Activated CD4-positive, alpha-beta T cell treated with anti-CD3 and anti-CD28 coated beads for 36 hours (primary cell): ENCODE measurements at regions not wholly inside any gene's neighbourhood (a gene's known extent, or its start where the extent isn't known, plus 50 kb on each side); places are given as distances from the start of the nearest gene placed in this dataset.

Experiments
- ATAC-seq: fragments of 200-7000 bp; cut with Tn5 transposase; one replicate; pipeline ENCODE4 v1.10.0; 2021; ENCODE audit warnings: mild to moderate bottlenecking, moderate library complexity
- CTCF ChIA-PET: fragments of 350-600 bp; sonication (Branson Sonifier 250); formaldehyde crosslinking; loops from one replicate; lab custom pipeline; 2021; ENCODE audit warnings: antibody characterized with exemption; lab: Charles Lee
- POLR2A ChIA-PET: fragments of 350-600 bp; sonication (Branson Sonifier 250); formaldehyde crosslinking; loops from one replicate; lab custom pipeline; 2021; ENCODE audit warnings: antibody characterized with exemption, inconsistent platforms; lab: Charles Lee
- DNase-seq: peaks from one replicate; pipeline ENCODE4 v3.0.0-alpha.2; 2020
- H3K27ac Mint-ChIP-seq: one replicate; pipeline ENCODE4 v1.8.0; 2021; ENCODE audit warnings: mixed read lengths
- H3K27me3 Mint-ChIP-seq: one replicate; pipeline ENCODE4 v1.8.0; 2021; ENCODE audit warnings: mixed read lengths
- H3K36me3 Mint-ChIP-seq: one replicate; pipeline ENCODE4 v1.8.0; 2021; ENCODE audit warnings: low read depth, mixed read lengths
- H3K4me1 Mint-ChIP-seq: one replicate; pipeline ENCODE4 v1.8.0; 2021; ENCODE audit warnings: mixed read lengths
- H3K4me3 Mint-ChIP-seq: one replicate; pipeline ENCODE4 v1.8.0; 2021; ENCODE audit warnings: mild to moderate bottlenecking, moderate library complexity, mixed read lengths
- H3K9me3 Mint-ChIP-seq: one replicate; pipeline ENCODE4 v1.8.0; 2021; ENCODE audit warnings: low read depth, mixed read lengths
- intact Hi-C, 2 experiments: fragments of 100-400 bp; cut with DNase I in 1 of 2; cut with micrococcal nuclease in 1 of 2; formaldehyde crosslinking; loops; one replicate each; pipeline versions ENCODE4 v1.14.2 to v1.15.1; 2022 to 2024; cut with DNase I, micrococcal nuclease

GRCh38 chr11:92852946-92853345 lies 116.5 kb upstream of the MTNR1B start:
- H3K4me3 Mint-ChIP-seq: no peak overlapping the region
- ChIA-PET CTCF (no interaction called here), POLR2A (no interaction called here)
- intact Hi-C loops: no loop called here
- H3K9me3 Mint-ChIP-seq: no peaks in the 10 kb centered on the region
- peaks cover 2% of the 10 kb centered on the region for H3K27me3 Mint-ChIP-seq
- no peak overlapping the region for H3K27ac Mint-ChIP-seq
- DNase-seq (no peak), ATAC-seq (no peak)
- H3K4me1 Mint-ChIP-seq: no peaks in the 10 kb centered on the region
- H3K36me3 Mint-ChIP-seq: no peaks in the 10 kb centered on the region

- DNase-seq: no peak
- Mint-ChIP-seq H3K4me3 (no peak overlapping the region), H3K27me3 (peaks cover 2% of the 10 kb centered on the region), H3K36me3 (no peaks in the 10 kb centered on the region), H3K27ac (no peak overlapping the region), H3K4me1 (no peaks in the 10 kb centered on the region), H3K9me3 (no peaks in the 10 kb centered on the region)
- ATAC-seq: no peak
- intact Hi-C loops: no loop called here
- ChIA-PET POLR2A (no interaction called here), CTCF (interaction anchor here (1.1 kb wide), 1 partner anchor 13 kb away, joined by 3 read pairs; no protein-coding TSS in a partner anchor)
Observed at GRCh38 chr11:92854162-92854561, 115.3 kb upstream of the MTNR1B start.

- POLR2A ChIA-PET: no interaction called here
- Mint-ChIP-seq H3K9me3 (no peaks in the 10 kb centered on the region), H3K4me3 (no peak overlapping the region), H3K36me3 (no peaks in the 10 kb centered on the region), H3K27ac (no peak overlapping the region), H3K27me3 (peaks cover 2% of the 10 kb centered on the region), H3K4me1 (no peaks in the 10 kb centered on the region)
- CTCF ChIA-PET: interaction anchor here (1.1 kb wide), 1 partner anchor 12 kb away, joined by 3 read pairs; no protein-coding TSS in a partner anchor
- intact Hi-C loops: no loop called here
- DNase-seq (no peak), ATAC-seq (no peak)
Observed at GRCh38 chr11:92854952-92855351, 114.5 kb upstream of the MTNR1B start.

- no peak overlapping the region for H3K4me3 Mint-ChIP-seq
- no peak for DNase-seq
- no peaks in the 10 kb centered on the region for H3K4me1 Mint-ChIP-seq
- intact Hi-C loops: no loop called here
- CTCF ChIA-PET: no interaction called here
- no peaks in the 10 kb centered on the region for H3K9me3 Mint-ChIP-seq
- H3K27ac Mint-ChIP-seq: no peak overlapping the region
- POLR2A ChIA-PET: no interaction called here
- no peak for ATAC-seq
- H3K36me3 Mint-ChIP-seq: no peaks in the 10 kb centered on the region
- H3K27me3 Mint-ChIP-seq: peaks cover 2% of the 10 kb centered on the region
Observed at GRCh38 chr11:92855607-92856405, 113.6 kb upstream of the MTNR1B start.

GRCh38 chr11:92857407-92857806 lies 112.0 kb upstream of the MTNR1B start:
- Mint-ChIP-seq H3K27me3 (peaks cover 2% of the 10 kb centered on the region), H3K4me3 (no peak overlapping the region), H3K4me1 (no peaks in the 10 kb centered on the region), H3K27ac (no peak overlapping the region), H3K9me3 (no peaks in the 10 kb centered on the region), H3K36me3 (no peaks in the 10 kb centered on the region)
- DNase-seq (no peak), ATAC-seq (no peak)
- ChIA-PET POLR2A (no interaction called here), CTCF (no interaction called here)
- intact Hi-C loops: no loop called here

- Mint-ChIP-seq H3K27ac (no peak overlapping the region), H3K4me3 (no peak overlapping the region), H3K4me1 (no peaks in the 10 kb centered on the region), H3K9me3 (no peaks in the 10 kb centered on the region), H3K36me3 (no peaks in the 10 kb centered on the region), H3K27me3 (peaks cover 2% of the 10 kb centered on the region)
- DNase-seq: no peak
- intact Hi-C loops: no loop called here
- ATAC-seq: no peak
- ChIA-PET POLR2A (no interaction called here), CTCF (no interaction called here)
Observed at GRCh38 chr11:92859156-92859690, 110.2 kb upstream of the MTNR1B start.

GRCh38 chr11:92861634-92862033 lies 107.8 kb upstream of the MTNR1B start:
- ATAC-seq (no peak), DNase-seq (no peak)
- ChIA-PET POLR2A (no interaction called here), CTCF (no interaction called here)
- Mint-ChIP-seq H3K27me3 (no peaks in the 10 kb centered on the region), H3K4me1 (no peaks in the 10 kb centered on the region), H3K36me3 (no peaks in the 10 kb centered on the region), H3K27ac (no peak overlapping the region), H3K9me3 (no peaks in the 10 kb centered on the region), H3K4me3 (no peak overlapping the region)
- intact Hi-C loops: no loop called here

- ATAC-seq (no peak), DNase-seq (no peak)
- POLR2A ChIA-PET: no interaction called here
- Mint-ChIP-seq H3K4me3 (no peak overlapping the region), H3K27ac (no peak overlapping the region), H3K4me1 (no peaks in the 10 kb centered on the region), H3K9me3 (no peaks in the 10 kb centered on the region), H3K27me3 (no peaks in the 10 kb centered on the region), H3K36me3 (no peaks in the 10 kb centered on the region)
- CTCF ChIA-PET: no interaction called here
- intact Hi-C loops: no loop called here
Observed at GRCh38 chr11:92865352-92865751, 104.1 kb upstream of the MTNR1B start.

GRCh38 chr11:92866679-92867282 lies 102.7 kb upstream of the MTNR1B start:
- Mint-ChIP-seq H3K36me3 (no peaks in the 10 kb centered on the region), H3K27me3 (no peaks in the 10 kb centered on the region), H3K9me3 (no peaks in the 10 kb centered on the region), H3K27ac (no peak overlapping the region), H3K4me1 (no peaks in the 10 kb centered on the region), H3K4me3 (no peak overlapping the region)
- CTCF ChIA-PET: interaction anchor here (1.5 kb wide), 1 partner anchor 12 kb away, joined by 3 read pairs; no protein-coding TSS in a partner anchor
- DNase-seq (no peak), ATAC-seq (no peak)
- POLR2A ChIA-PET: no interaction called here
- intact Hi-C loops: no loop called here

GRCh38 chr11:92867913-92868619 lies 101.4 kb upstream of the MTNR1B start:
- intact Hi-C loops: no loop called here
- DNase-seq (no peak), ATAC-seq (no peak)
- no peak overlapping the region for H3K4me3 Mint-ChIP-seq
- POLR2A ChIA-PET: no interaction called here
- H3K36me3 Mint-ChIP-seq: no peaks in the 10 kb centered on the region
- CTCF ChIA-PET: interaction anchor here (1.5 kb wide), 1 partner anchor 13 kb away, joined by 3 read pairs; no protein-coding TSS in a partner anchor
- no peak overlapping the region for H3K27ac Mint-ChIP-seq
- H3K4me1 Mint-ChIP-seq: no peaks in the 10 kb centered on the region
- no peaks in the 10 kb centered on the region for H3K9me3 Mint-ChIP-seq
- H3K27me3 Mint-ChIP-seq: no peaks in the 10 kb centered on the region

GRCh38 chr11:92869716-92870115 lies 99.7 kb upstream of the MTNR1B start:
- DNase-seq (no peak), ATAC-seq (no peak)
- no peak overlapping the region for H3K4me3 Mint-ChIP-seq
- H3K27ac Mint-ChIP-seq: no peak overlapping the region
- intact Hi-C loops: no loop called here
- no peaks in the 10 kb centered on the region for H3K4me1 Mint-ChIP-seq
- CTCF ChIA-PET: interaction anchor here (0.8 kb wide), 1 partner anchor 16 kb away, joined by 4 read pairs; no protein-coding TSS in a partner anchor
- POLR2A ChIA-PET: no interaction called here
- no peaks in the 10 kb centered on the region for H3K36me3 Mint-ChIP-seq
- H3K27me3 Mint-ChIP-seq: no peaks in the 10 kb centered on the region
- no peaks in the 10 kb centered on the region for H3K9me3 Mint-ChIP-seq
